Body of pancreas (tissue), 4 donors: ENCODE measurements at regions not wholly inside any gene's neighbourhood (a gene's known extent, or its start where the extent isn't known, plus 50 kb on each side); places are given as distances from the start of the nearest gene placed in this dataset.

Experiments
- ATAC-seq: fragments of 150-250 bp; one replicate; pipeline ENCODE4 v1.9.1; 2016
- DNase-seq, 4 donors: peaks; one replicate each; pipeline ENCODE4 v3.0.0-alpha.2; 2019
- H3K27ac ChIP-seq, 4 donors: fragments of 200-600 bp; sonication (generic); 1 replicate in 3 of 4; 2 replicates in 1 of 4; pipeline versions ENCODE4 v1.5.1 to v1.6.1; 2016 to 2019; ENCODE audit warnings: mild to moderate bottlenecking in 1 of 4, mixed read lengths in 1 of 4, moderate library complexity in 1 of 4
- H3K27me3 ChIP-seq, 2 donors: fragments of 200-600 bp; sonication (generic); one replicate each; pipeline ENCODE4 v1.6.0; 2016; ENCODE audit warnings: mild to moderate bottlenecking in 1 of 2
- H3K36me3 ChIP-seq, 2 donors: fragments of 200-600 bp; sonication (generic); replicated peaks in 1 of 2; 2 replicates each; pipeline ENCODE4 v1.5.1; 2016; ENCODE audit warnings: low read depth in 2 of 2; ENCODE audit not compliant: insufficient read depth in 1 of 2
- H3K4me1 ChIP-seq: fragments of 200-600 bp; sonication (generic); one replicate; pipeline ENCODE4 v1.6.0; 2016
- H3K4me3 ChIP-seq, 2 donors: fragments of 200-600 bp; sonication (generic); 1 replicate in 1 of 2; 2 replicates in 1 of 2; pipeline ENCODE4 v1.5.1; 2016 to 2019
- H3K9me3 ChIP-seq, 3 donors: fragments of 200-600 bp; sonication (generic); 1 replicate in 2 of 3; 2 replicates in 1 of 3; pipeline ENCODE4 v1.5.1; 2016
- POLR2A ChIP-seq, 3 donors: fragments of 450-650 bp; IDR thresholded peaks; one replicate each; pipeline ENCODE4 v1.6.1; 2016; ENCODE audit warnings: antibody characterized with exemption in 3 of 3, mild to moderate bottlenecking in 2 of 3
- WGBS, 2 donors: methylation state at CpG; one replicate each; pipeline ENCODE4 v1.1.5; 2017; 5-methylcytosine and 5-hydroxymethylcytosine counted together
- intact Hi-C: fragments of 100-400 bp; cut with DNase I; formaldehyde crosslinking; loops from one replicate; pipeline ENCODE4 v1.15.1; 2023
- TF ChIP-seq, protein P1 (sequence below), 7 experiments: fragments of 450-650 bp in 4 of 7; fragments of 200-600 bp in 3 of 7; sonication (generic) in 3 of 7; IDR thresholded peaks; one replicate each; pipeline ENCODE4 v1.5.1; 2016 to 2019; ENCODE audit warnings: antibody characterized with exemption in 7 of 7

DNA sequence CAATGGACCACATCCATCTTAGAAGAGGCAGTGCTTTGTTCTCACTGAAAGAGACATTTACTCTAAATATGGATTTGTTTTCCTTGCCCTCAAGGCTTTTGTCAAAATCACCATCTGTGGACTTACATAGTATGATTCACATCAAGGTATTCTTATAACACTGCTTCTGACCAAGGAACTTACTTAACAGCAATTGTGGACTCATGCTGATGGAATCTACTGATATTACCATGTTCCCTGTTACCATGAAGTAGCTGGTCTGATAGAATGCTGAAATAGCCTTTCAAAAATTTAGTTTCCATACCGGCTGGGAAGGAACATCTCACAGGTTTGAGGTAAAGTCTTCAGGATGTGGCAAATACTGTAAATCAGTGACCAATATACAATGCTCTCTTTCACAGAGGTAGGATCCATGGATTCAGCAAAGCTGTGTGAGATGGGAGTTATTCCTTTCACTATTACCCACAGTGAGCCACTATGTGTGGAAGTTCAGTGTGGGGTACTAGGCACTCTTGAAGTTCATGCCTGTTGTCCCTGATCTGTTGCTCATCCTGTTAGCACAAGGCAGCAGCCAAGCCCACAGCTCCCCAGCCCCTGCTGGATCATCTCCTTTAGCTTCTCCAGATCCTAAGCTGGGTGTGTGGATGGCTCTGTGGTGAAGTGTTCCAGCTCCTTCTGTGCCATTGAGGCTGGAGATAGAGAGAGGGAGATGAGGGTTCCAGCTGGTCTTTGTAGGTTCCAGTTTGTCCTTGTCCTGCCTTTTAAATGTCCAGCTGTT, 126.4 kb downstream of the ATP23 start:
- DNase-seq (no peak), ATAC-seq (no peak)
- Histone ChIP-seq H3K36me3 (no peaks in the 10 kb centered on the region), H3K4me1 (peaks cover 7% of the 10 kb centered on the region), H3K9me3 (no peaks in the 10 kb centered on the region), H3K27ac (no peak overlapping the region), H3K4me3 (no peak overlapping the region), H3K27me3 (no peaks in the 10 kb centered on the region)
- intact Hi-C loops, result no loop called here
- no peak for TF ChIP-seq POLR2A (IDR thresholded peaks at IDR 0.05)
- TF ChIP-seq, protein P1, sequence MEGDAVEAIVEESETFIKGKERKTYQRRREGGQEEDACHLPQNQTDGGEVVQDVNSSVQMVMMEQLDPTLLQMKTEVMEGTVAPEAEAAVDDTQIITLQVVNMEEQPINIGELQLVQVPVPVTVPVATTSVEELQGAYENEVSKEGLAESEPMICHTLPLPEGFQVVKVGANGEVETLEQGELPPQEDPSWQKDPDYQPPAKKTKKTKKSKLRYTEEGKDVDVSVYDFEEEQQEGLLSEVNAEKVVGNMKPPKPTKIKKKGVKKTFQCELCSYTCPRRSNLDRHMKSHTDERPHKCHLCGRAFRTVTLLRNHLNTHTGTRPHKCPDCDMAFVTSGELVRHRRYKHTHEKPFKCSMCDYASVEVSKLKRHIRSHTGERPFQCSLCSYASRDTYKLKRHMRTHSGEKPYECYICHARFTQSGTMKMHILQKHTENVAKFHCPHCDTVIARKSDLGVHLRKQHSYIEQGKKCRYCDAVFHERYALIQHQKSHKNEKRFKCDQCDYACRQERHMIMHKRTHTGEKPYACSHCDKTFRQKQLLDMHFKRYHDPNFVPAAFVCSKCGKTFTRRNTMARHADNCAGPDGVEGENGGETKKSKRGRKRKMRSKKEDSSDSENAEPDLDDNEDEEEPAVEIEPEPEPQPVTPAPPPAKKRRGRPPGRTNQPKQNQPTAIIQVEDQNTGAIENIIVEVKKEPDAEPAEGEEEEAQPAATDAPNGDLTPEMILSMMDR (IDR thresholded peaks at IDR 0.05), result no peak
- 24 to 25% methylated on average over 1 of the region's 1 CpG for WGBS, 2 donors

DNA sequence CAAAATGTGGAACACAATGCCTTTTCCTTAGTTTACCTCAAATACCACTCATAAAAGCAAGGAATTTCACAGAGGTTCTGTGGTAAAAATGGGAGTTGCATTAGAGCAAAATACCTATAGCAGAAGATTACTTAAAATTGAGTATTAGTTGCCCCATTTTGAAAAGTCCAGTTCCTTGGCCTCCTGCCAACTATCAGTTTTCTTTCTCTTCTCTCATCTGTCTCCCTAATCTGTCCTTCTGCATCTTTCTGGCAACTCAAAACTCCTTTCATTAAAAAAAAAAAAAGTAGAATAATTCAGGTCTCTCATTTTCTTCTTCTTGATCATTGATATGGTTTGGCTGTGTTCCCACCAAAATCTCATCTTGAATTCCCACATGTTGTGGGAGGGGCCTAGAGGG, 127.3 kb downstream of the ATP23 start:
- no peak for TF ChIP-seq POLR2A (IDR thresholded peaks at IDR 0.05)
- TF ChIP-seq, protein P1 (IDR thresholded peaks at IDR 0.05), result no peak
- no peak for DNase-seq
- H3K27ac ChIP-seq, result no peak overlapping the region
- peaks cover 7% of the 10 kb centered on the region for H3K4me1 ChIP-seq
- H3K27me3 ChIP-seq, result no peaks in the 10 kb centered on the region
- intact Hi-C loops, result no loop called here
- ATAC-seq, result no peak
- H3K4me3 ChIP-seq, result no peak overlapping the region
- no peaks in the 10 kb centered on the region for H3K36me3 ChIP-seq
- no peaks in the 10 kb centered on the region for H3K9me3 ChIP-seq

DNA sequence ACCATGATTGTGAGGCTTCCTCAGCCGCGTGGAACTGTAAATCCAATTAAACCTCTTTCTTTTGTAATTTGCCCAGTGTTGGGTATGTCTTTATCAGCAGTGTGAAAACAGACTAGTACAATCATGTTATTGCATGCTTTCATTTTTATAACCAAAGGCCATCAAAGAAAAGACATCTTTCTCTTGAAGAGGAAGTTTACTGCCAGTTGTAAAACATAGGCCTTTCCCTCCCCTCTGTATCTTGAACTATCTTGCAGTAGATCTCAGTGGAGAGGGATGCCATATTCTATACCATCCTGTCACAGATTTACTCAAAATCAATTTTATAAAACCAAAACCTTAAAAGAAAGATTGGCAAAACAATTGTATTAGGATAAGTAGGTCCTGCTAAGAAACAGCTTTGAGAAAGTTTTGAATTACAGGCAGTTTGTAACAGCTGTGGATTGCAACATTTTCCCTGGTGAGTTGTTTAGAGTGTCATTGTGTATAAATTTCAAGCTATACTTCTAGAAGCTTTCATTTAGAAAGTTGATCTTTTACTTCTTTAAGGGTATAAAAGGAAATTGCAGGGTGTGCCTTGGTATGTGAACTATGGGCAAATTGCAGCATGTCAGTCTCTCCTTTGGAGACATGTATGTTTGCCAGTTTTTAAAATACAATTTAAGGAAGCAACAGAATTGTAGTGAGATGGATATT, 128.0 kb downstream of the ATP23 start:
- 96 to 100% methylated on average over 2 of the region's 2 CpGs for WGBS, 2 donors
- intact Hi-C loops, result no loop called here
- Histone ChIP-seq H3K4me1 (peaks cover 7% of the 10 kb centered on the region), H3K4me3 (no peak overlapping the region), H3K9me3 (no peaks in the 10 kb centered on the region), H3K27ac (peak overlapping the region in 3 of 4 donors; percentile 3 to 57 (median 27)), H3K27me3 (no peaks in the 10 kb centered on the region), H3K36me3 (no peaks in the 10 kb centered on the region)
- ATAC-seq (no peak), DNase-seq (peak in 2 of 4 donors; percentile 36 to 41)
- TF ChIP-seq POLR2A (IDR thresholded peaks at IDR 0.05), result no peak
- TF ChIP-seq, protein P1 (IDR thresholded peaks at IDR 0.05), result no peak

DNA sequence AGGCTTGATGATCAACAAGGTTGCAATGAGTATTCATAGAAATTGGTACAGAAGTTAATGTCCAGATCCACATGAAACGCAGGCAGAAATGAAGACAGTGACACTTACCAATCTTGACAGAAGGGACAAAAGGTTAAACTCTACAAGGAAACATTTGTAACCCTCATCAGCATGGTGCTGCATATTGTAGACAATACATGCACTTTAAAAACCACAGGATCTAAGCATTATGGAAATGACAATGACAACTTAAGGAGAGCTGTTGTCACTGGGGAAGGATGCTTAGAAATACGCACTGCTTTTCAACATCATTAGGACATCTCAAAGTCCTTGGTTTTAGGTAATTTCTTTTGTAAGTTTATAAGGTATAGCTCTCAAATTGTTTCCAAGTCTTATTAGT, 130.6 kb downstream of the ATP23 start:
- intact Hi-C loops, result no loop called here
- H3K36me3 ChIP-seq, result no peaks in the 10 kb centered on the region
- H3K27ac ChIP-seq, result no peak overlapping the region
- no peak for ATAC-seq
- WGBS, 2 donors, result 91 to 95% methylated on average over 2 of the region's 2 CpGs
- H3K9me3 ChIP-seq, result no peaks in the 10 kb centered on the region
- H3K4me1 ChIP-seq, result peaks cover 7% of the 10 kb centered on the region
- no peak for DNase-seq
- H3K27me3 ChIP-seq, result no peaks in the 10 kb centered on the region
- TF ChIP-seq, protein P1 (IDR thresholded peaks at IDR 0.05), result no peak
- TF ChIP-seq POLR2A (IDR thresholded peaks at IDR 0.05), result no peak
- H3K4me3 ChIP-seq, result no peak overlapping the region
